Heart right ventricle (tissue), 16 donors: ENCODE measurements at regions not wholly inside any gene's neighbourhood (a gene's known extent, or its start where the extent isn't known, plus 50 kb on each side); places are given as distances from the start of the nearest gene placed in this dataset.

ENCODE experiments used
- ATAC-seq, 8 donors: fragments of 200-7000 bp; cut with Tn5 transposase; one replicate each; pipeline ENCODE4 v1.9.1; 2020; ENCODE audit warnings: mild to moderate bottlenecking in 8 of 8, moderate library complexity in 8 of 8, moderate number of reproducible peaks in 1 of 8
- DNase-seq, 2 donors: peaks; one replicate each; pipeline ENCODE4 v3.0.0-alpha.2; 2020
- H3K27ac ChIP-seq, 10 donors: fragments of 200-600 bp; sonication (generic) in 2 of 10; one replicate each; pipeline versions ENCODE4 v1.5.0 to v1.8.0; 2020 to 2022; ENCODE audit warnings: mild to moderate bottlenecking in 3 of 10
- H3K27me3 ChIP-seq, 7 donors: fragments of 200-600 bp; one replicate each; pipeline ENCODE4 v1.8.0; 2021 to 2022; ENCODE audit warnings: mild to moderate bottlenecking in 2 of 7
- H3K36me3 ChIP-seq, 9 donors: fragments of 200-600 bp; sonication (generic) in 1 of 9; one replicate each; pipeline versions ENCODE4 v1.5.0 to v1.8.0; 2020 to 2022; ENCODE audit warnings: mild to moderate bottlenecking in 2 of 9
- H3K4me1 ChIP-seq, 9 donors: fragments of 200-600 bp; sonication (generic) in 1 of 9; one replicate each; pipeline versions ENCODE4 v1.5.0 to v1.8.0; 2020 to 2022; ENCODE audit warnings: mild to moderate bottlenecking in 4 of 9
- H3K4me3 ChIP-seq, 10 donors: fragments of 200-600 bp; sonication (generic) in 2 of 10; one replicate each; pipeline versions ENCODE4 v1.5.0 to v1.8.0; 2020 to 2022; ENCODE audit warnings: mild to moderate bottlenecking in 7 of 10, moderate library complexity in 2 of 10
- H3K9me3 ChIP-seq, 11 donors: fragments of 200-600 bp in 10 of 11; sonication (generic) in 2 of 11; one replicate each; pipeline versions ENCODE4 v1.5.0 to v1.8.0; 2013 to 2022; ENCODE audit warnings: mild to moderate bottlenecking in 2 of 11, control low read depth in 1 of 11, moderate library complexity in 1 of 11
- CTCF ChIP-seq, 9 donors: fragments of 200-600 bp; sonication (generic) in 2 of 9; IDR thresholded peaks; one replicate each; pipeline versions ENCODE4 v1.5.0 to v1.8.0; 2021 to 2022; ENCODE audit warnings: antibody characterized with exemption in 9 of 9, mild to moderate bottlenecking in 5 of 9, moderate library complexity in 1 of 9
- WGBS, 2 donors: extraction: QIAGEN DNeasy Blood & Tissue Kit; methylation state at CpG; one replicate each; pipeline ENCODE4 v1.1.7; 2013; ENCODE audit warnings: inconsistent platforms in 1 of 2; 5-methylcytosine and 5-hydroxymethylcytosine counted together
- intact Hi-C, 10 donors: fragments of 100-400 bp; cut with DNase I; formaldehyde crosslinking; loops; one replicate each; pipeline versions ENCODE4 v1.11.1 to v1.14.2; 2022
- microRNA-seq, 2 donors: library from miRNA; unstranded; fragments of <30 nt; microRNA quantifications; one replicate each; pipeline ENCODE4 v1.2.0, GENCODE V29; 2021
- donor health status: Arrhythmogenic right ventricular cardiomyopathy.
- donor health status: ischemic (EF 13 %, LVEDD 7.1; RV severe dilation, severe dysfunction).
- donor health status: healthy with polysubstance abuse.
- donor health status: DM: no; HTN: yes; CAD: no.
- donor health status: DM: no; HTN: no; CAD: no.
- donor health status: ischemic (EF 25% LVEDD 6.9; RV normal size, moderate dysfunction).
- donor health status: ischemic (EF 25% LVEDD 5.7; RV mildly dilated, moderate dysfunction).
- donor health status: healthy.
- donor health status: DM: yes; HTN: yes; CAD: no.
- donor health status: Ischemic cardiomyopathy.
- donor health status: ischemic (EF 35%, LVEDD 5.7; RV mildly dilated, moderate dysfunction).
- donor health status: nonischemic (EF 11% LVEDD 7.7; RV severe dilation, severe dysfunction).
- donor health status: DM: yes; HTN: yes; CAD: no.
- donor health status: PGD.
- donor health status: ischemic (EF 29% LVEDD 5.4; RV normal size, mild dysfunction).
- donor health status: nonischemic (EF 23%, LVEDD 6.1; RV moderate dilation, normal function).

- DNase-seq: no peak
- no peaks in the 10 kb centered on the region for H3K36me3 ChIP-seq
- no peaks in the 10 kb centered on the region for H3K27me3 ChIP-seq
- no peaks in the 10 kb centered on the region for H3K9me3 ChIP-seq
- no peak for ATAC-seq
- TF ChIP-seq CTCF (IDR thresholded peaks at IDR 0.05): no peak
- no peak overlapping the region for H3K27ac ChIP-seq
- intact Hi-C loops: no loop called here
- no peak overlapping the region for H3K4me3 ChIP-seq
- no peaks in the 10 kb centered on the region for H3K4me1 ChIP-seq
- 74 to 77% methylated on average over 2 of the region's 2 CpGs for WGBS, 2 donors
These were observed 112.8 kb downstream of the LLPH start for GRCh38 chr12:66017736-66018135.

Small RNA genes in the stretch of these regions (microRNA-seq; reads per million reads assigned to microRNA genes)
- 0 reads per million in 2 donors for gene MIR6074
